ENCODE measurements at regions not wholly inside any gene's neighbourhood (a gene's known extent, or its start where the extent isn't known, plus 50 kb on each side); places are given as distances from the start of the nearest gene placed in this dataset.

DNA sequence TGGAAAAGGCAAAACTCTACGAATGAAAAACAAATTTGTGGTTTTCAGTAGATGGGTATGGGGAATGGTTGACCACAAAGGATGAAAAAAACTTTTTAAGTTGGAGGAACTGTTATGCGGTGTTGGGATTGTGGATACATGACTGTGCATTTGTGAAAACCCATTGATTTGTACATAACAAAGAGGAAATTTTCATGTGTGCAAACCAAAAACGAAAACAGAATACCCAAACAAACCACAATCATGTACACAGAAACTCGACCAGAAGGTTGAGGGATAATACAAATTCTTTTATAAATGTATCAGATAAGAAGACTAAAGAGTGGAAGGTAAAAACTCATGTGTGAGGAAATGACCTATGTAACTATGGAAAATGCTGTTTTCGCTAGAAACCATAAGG is 1012.4 kb downstream of the CDH18 start:
- no peaks in the 10 kb centered on the region for H4K20me1 ChIP-seq (ENCODE audit: control insufficient read depth, insufficient read depth, low read depth, low read length)
- no peaks in the 10 kb centered on the region for H3F3A ChIP-seq (ENCODE audit: control insufficient read depth, insufficient read depth)
- no peaks in the 10 kb centered on the region for H3K9me3 ChIP-seq (ENCODE audit: control insufficient read depth, insufficient read depth, low read length)
- H3K36me3 ChIP-seq (ENCODE audit: control insufficient read depth, low read length), result no peaks in the 10 kb centered on the region
- H3K4me3 ChIP-seq (ENCODE audit: low read length), result no peak overlapping the region
- H3K27me3 ChIP-seq (ENCODE audit: control insufficient read depth, low read length), result no peaks in the 10 kb centered on the region
- no peaks in the 10 kb centered on the region for H3K79me2 ChIP-seq (ENCODE audit: control insufficient read depth, low read length)
- no peaks in the 10 kb centered on the region for H3K4me1 ChIP-seq (ENCODE audit: control insufficient read depth, low read length)
- H3K9me2 ChIP-seq (replicated peaks; ENCODE audit: control insufficient read depth, low read length), result no peaks in the 10 kb centered on the region
- H3K4me2 ChIP-seq (ENCODE audit: low read length), result no peak overlapping the region
- TF ChIP-seq, protein P1, sequence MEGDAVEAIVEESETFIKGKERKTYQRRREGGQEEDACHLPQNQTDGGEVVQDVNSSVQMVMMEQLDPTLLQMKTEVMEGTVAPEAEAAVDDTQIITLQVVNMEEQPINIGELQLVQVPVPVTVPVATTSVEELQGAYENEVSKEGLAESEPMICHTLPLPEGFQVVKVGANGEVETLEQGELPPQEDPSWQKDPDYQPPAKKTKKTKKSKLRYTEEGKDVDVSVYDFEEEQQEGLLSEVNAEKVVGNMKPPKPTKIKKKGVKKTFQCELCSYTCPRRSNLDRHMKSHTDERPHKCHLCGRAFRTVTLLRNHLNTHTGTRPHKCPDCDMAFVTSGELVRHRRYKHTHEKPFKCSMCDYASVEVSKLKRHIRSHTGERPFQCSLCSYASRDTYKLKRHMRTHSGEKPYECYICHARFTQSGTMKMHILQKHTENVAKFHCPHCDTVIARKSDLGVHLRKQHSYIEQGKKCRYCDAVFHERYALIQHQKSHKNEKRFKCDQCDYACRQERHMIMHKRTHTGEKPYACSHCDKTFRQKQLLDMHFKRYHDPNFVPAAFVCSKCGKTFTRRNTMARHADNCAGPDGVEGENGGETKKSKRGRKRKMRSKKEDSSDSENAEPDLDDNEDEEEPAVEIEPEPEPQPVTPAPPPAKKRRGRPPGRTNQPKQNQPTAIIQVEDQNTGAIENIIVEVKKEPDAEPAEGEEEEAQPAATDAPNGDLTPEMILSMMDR (IDR thresholded peaks at IDR 0.05; ENCODE audit: low read depth, low read length, poor library complexity, severe bottlenecking), result no peak
- no peak for TF ChIP-seq EZH2phosphoT487 (IDR thresholded peaks at IDR 0.05; ENCODE audit: borderline replicate concordance, low read length)
- H3K27ac ChIP-seq (ENCODE audit: low read depth, low read length), result no peak overlapping the region

DNA sequence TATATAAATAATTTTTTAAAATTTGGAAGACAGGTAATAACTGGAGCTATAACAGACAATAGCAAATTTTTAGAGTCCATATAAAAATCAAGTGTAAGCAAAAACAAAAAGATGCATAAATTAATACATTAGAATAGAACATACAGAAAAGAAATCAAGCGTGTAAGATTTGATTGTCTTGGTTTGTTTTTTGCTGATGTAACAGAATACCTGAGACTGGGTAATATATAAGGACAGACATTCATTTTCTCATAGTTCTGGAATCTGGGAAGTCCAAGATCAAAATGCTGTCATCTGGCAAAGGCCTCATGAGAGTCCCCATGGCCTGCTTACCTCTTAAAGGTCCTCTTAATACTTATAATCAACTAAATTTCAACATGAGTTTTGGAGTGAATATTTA is 1010.1 kb downstream of the CDH18 start:
- TF ChIP-seq EZH2phosphoT487 (IDR thresholded peaks at IDR 0.05; ENCODE audit: borderline replicate concordance, low read length), result no peak
- TF ChIP-seq, protein P1 (IDR thresholded peaks at IDR 0.05; ENCODE audit: low read depth, low read length, poor library complexity, severe bottlenecking), result no peak
- no peaks in the 10 kb centered on the region; the same call in 1 of the 2 replicates for H3K9me3 ChIP-seq (ENCODE audit: control insufficient read depth, insufficient read depth, low read length)
- no peaks in the 10 kb centered on the region for H3K4me1 ChIP-seq (ENCODE audit: control insufficient read depth, low read length)
- no peaks in the 10 kb centered on the region for H4K20me1 ChIP-seq (ENCODE audit: control insufficient read depth, insufficient read depth, low read depth, low read length)
- no peaks in the 10 kb centered on the region for H3K36me3 ChIP-seq (ENCODE audit: control insufficient read depth, low read length)
- H3K9me2 ChIP-seq (replicated peaks; ENCODE audit: control insufficient read depth, low read length), result no peaks in the 10 kb centered on the region
- no peaks in the 10 kb centered on the region for H3F3A ChIP-seq (ENCODE audit: control insufficient read depth, insufficient read depth)
- no peak overlapping the region for H3K27ac ChIP-seq (ENCODE audit: low read depth, low read length)
- no peaks in the 10 kb centered on the region for H3K27me3 ChIP-seq (ENCODE audit: control insufficient read depth, low read length)
- H3K4me3 ChIP-seq (ENCODE audit: low read length), result no peak overlapping the region
- H3K4me2 ChIP-seq (ENCODE audit: low read length), result no peak overlapping the region
- H3K79me2 ChIP-seq (ENCODE audit: control insufficient read depth, low read length), result no peaks in the 10 kb centered on the region

DNA sequence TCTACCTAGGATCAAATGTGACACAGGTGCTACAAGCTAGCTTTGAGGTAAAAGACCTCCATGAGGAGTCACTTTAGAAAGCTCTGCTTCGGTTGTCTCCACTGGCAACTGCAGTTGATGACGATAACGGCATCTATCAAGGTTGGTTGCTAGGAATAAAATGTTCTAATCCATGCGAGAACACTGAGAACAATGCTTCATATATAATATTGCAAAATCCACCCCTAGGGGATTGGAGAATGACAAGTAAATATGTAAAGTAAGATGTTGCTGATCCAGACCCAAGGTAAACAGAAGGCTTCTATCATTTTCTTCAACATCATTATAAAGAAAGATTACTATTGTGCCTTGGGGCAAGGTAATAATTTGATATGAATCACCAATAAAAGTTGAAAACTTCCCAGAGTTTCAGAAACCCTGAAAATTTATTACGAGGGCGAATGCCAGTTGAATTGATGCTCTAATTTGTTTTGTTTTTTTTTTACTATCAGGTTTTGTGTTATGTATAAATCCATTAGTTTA is 1003.4 kb downstream of the CDH18 start:
- no peaks in the 10 kb centered on the region for H3K9me2 ChIP-seq (replicated peaks; ENCODE audit: control insufficient read depth, low read length)
- H3F3A ChIP-seq (ENCODE audit: control insufficient read depth, insufficient read depth), result no peaks in the 10 kb centered on the region
- H3K4me1 ChIP-seq (ENCODE audit: control insufficient read depth, low read length), result no peaks in the 10 kb centered on the region
- H3K4me3 ChIP-seq (ENCODE audit: low read length), result no peak overlapping the region
- TF ChIP-seq, protein P1 (IDR thresholded peaks at IDR 0.05; ENCODE audit: low read depth, low read length, poor library complexity, severe bottlenecking), result no peak
- no peak for TF ChIP-seq EZH2phosphoT487 (IDR thresholded peaks at IDR 0.05; ENCODE audit: borderline replicate concordance, low read length)
- H3K9me3 ChIP-seq (ENCODE audit: control insufficient read depth, insufficient read depth, low read length), result no peaks in the 10 kb centered on the region; the same call in 1 of the 2 replicates
- no peak overlapping the region for H3K4me2 ChIP-seq (ENCODE audit: low read length)
- no peaks in the 10 kb centered on the region for H4K20me1 ChIP-seq (ENCODE audit: control insufficient read depth, insufficient read depth, low read depth, low read length)
- no peaks in the 10 kb centered on the region for H3K79me2 ChIP-seq (ENCODE audit: control insufficient read depth, low read length)
- H3K36me3 ChIP-seq (ENCODE audit: control insufficient read depth, low read length), result no peaks in the 10 kb centered on the region
- no peaks in the 10 kb centered on the region for H3K27me3 ChIP-seq (ENCODE audit: control insufficient read depth, low read length)
- no peak overlapping the region for H3K27ac ChIP-seq (ENCODE audit: low read depth, low read length)
